ENCODE measurements at regions not wholly inside any gene's neighbourhood (a gene's known extent, or its start where the extent isn't known, plus 50 kb on each side); places are given as distances from the start of the nearest gene placed in this dataset.

DNA sequence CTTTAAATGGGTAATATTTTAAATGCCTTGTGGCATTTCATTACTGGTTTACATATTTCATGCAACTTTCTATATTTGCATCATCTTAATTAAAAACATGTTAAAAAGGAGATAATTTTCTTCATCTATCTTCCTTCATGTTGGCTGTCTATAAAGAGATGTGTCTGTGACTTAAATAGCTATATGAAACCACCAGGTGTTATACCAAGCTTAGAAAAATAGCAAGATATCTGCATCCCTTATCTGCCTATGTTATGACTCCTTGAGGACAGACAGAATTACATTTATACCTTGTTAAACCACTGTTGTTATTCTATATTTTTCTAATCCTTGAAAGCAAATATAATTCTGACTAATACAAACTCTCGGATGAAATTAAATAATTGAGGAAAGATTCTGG, 763.8 kb upstream of the GALNTL6 start:
- TF ChIP-seq, protein P1, sequence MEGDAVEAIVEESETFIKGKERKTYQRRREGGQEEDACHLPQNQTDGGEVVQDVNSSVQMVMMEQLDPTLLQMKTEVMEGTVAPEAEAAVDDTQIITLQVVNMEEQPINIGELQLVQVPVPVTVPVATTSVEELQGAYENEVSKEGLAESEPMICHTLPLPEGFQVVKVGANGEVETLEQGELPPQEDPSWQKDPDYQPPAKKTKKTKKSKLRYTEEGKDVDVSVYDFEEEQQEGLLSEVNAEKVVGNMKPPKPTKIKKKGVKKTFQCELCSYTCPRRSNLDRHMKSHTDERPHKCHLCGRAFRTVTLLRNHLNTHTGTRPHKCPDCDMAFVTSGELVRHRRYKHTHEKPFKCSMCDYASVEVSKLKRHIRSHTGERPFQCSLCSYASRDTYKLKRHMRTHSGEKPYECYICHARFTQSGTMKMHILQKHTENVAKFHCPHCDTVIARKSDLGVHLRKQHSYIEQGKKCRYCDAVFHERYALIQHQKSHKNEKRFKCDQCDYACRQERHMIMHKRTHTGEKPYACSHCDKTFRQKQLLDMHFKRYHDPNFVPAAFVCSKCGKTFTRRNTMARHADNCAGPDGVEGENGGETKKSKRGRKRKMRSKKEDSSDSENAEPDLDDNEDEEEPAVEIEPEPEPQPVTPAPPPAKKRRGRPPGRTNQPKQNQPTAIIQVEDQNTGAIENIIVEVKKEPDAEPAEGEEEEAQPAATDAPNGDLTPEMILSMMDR (IDR thresholded peaks at IDR 0.05; ENCODE audit: poor library complexity, severe bottlenecking) = no peak
- TF ChIP-seq MXI1 (conservative IDR thresholded peaks at IDR 0.05; ENCODE audit: poor library complexity, severe bottlenecking) (no peak), EZH2 (IDR thresholded peaks at IDR 0.05; ENCODE audit: borderline replicate concordance, insufficient read depth, low read length, poor library complexity, severe bottlenecking) (no peak), POLR2AphosphoS5 (IDR thresholded peaks at IDR 0.05) (no peak), RAD21 (conservative IDR thresholded peaks at IDR 0.05) (no peak), EP300 (conservative IDR thresholded peaks at IDR 0.05; ENCODE audit: poor library complexity, severe bottlenecking) (no peak)
- TF ChIP-seq, protein P2, sequence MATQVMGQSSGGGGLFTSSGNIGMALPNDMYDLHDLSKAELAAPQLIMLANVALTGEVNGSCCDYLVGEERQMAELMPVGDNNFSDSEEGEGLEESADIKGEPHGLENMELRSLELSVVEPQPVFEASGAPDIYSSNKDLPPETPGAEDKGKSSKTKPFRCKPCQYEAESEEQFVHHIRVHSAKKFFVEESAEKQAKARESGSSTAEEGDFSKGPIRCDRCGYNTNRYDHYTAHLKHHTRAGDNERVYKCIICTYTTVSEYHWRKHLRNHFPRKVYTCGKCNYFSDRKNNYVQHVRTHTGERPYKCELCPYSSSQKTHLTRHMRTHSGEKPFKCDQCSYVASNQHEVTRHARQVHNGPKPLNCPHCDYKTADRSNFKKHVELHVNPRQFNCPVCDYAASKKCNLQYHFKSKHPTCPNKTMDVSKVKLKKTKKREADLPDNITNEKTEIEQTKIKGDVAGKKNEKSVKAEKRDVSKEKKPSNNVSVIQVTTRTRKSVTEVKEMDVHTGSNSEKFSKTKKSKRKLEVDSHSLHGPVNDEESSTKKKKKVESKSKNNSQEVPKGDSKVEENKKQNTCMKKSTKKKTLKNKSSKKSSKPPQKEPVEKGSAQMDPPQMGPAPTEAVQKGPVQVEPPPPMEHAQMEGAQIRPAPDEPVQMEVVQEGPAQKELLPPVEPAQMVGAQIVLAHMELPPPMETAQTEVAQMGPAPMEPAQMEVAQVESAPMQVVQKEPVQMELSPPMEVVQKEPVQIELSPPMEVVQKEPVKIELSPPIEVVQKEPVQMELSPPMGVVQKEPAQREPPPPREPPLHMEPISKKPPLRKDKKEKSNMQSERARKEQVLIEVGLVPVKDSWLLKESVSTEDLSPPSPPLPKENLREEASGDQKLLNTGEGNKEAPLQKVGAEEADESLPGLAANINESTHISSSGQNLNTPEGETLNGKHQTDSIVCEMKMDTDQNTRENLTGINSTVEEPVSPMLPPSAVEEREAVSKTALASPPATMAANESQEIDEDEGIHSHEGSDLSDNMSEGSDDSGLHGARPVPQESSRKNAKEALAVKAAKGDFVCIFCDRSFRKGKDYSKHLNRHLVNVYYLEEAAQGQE (IDR thresholded peaks at IDR 0.05; ENCODE audit: borderline replicate concordance) = no peak
